Activated naive CD4-positive, alpha-beta T cell treated with anti-CD3 and anti-CD28 coated beads, Interleukin-2, amount 10 ng/mL, durations not matched to agents 7 days and 5 days (primary cell): ENCODE measurements at regions not wholly inside any gene's neighbourhood (a gene's known extent, or its start where the extent isn't known, plus 50 kb on each side); places are given as distances from the start of the nearest gene placed in this dataset.

Source experiments
- CTCF ChIA-PET: fragments of 350-600 bp; sonication (Branson Sonifier 250); formaldehyde crosslinking; loops from one replicate; lab custom pipeline; 2021; ENCODE audit warnings: antibody characterized with exemption; lab: Charles Lee
- DNase-seq: peaks from one replicate; pipeline ENCODE4 v3.0.0-alpha.2; 2020
- H3K27ac Mint-ChIP-seq: one replicate; pipeline ENCODE4 v1.8.0; 2021; ENCODE audit warnings: mild to moderate bottlenecking, moderate library complexity, mixed read lengths
- H3K27me3 Mint-ChIP-seq: one replicate; pipeline ENCODE4 v1.8.0; 2021; ENCODE audit warnings: mild to moderate bottlenecking, mixed read lengths
- H3K36me3 Mint-ChIP-seq: one replicate; pipeline ENCODE4 v1.8.0; 2021; ENCODE audit warnings: mixed read lengths
- H3K4me1 Mint-ChIP-seq: one replicate; pipeline ENCODE4 v1.8.0; 2021; ENCODE audit warnings: mixed read lengths
- H3K4me3 Mint-ChIP-seq: one replicate; pipeline ENCODE4 v1.8.0; 2021; ENCODE audit warnings: mild to moderate bottlenecking, moderate library complexity, mixed read lengths
- H3K9me3 Mint-ChIP-seq: one replicate; pipeline ENCODE4 v1.8.0; 2021; ENCODE audit warnings: mixed read lengths

- CTCF ChIA-PET: no interaction called here
- Mint-ChIP-seq H3K27me3 (no peaks in the 10 kb centered on the region), H3K4me3 (no peak overlapping the region), H3K4me1 (no peaks in the 10 kb centered on the region), H3K36me3 (no peaks in the 10 kb centered on the region), H3K27ac (no peak overlapping the region), H3K9me3 (peaks cover 8% of the 10 kb centered on the region)
- no peak for DNase-seq
These were observed 479.7 kb upstream of the TBX3 start for GRCh38 chr12:115163710-115164109.

GRCh38 chr12:115160271-115161128, 476.5 kb upstream of the TBX3 start:
- DNase-seq: no peak
- Mint-ChIP-seq H3K9me3 (no peaks in the 10 kb centered on the region), H3K36me3 (no peaks in the 10 kb centered on the region), H3K27me3 (no peaks in the 10 kb centered on the region), H3K4me3 (no peak overlapping the region), H3K4me1 (no peaks in the 10 kb centered on the region), H3K27ac (no peak overlapping the region)
- CTCF ChIA-PET: no interaction called here

GRCh38 chr12:115158816-115159215, 474.8 kb upstream of the TBX3 start:
- Mint-ChIP-seq H3K27ac (no peak overlapping the region), H3K27me3 (no peaks in the 10 kb centered on the region), H3K9me3 (peaks cover 3% of the 10 kb centered on the region), H3K4me3 (no peak overlapping the region), H3K4me1 (no peaks in the 10 kb centered on the region), H3K36me3 (no peaks in the 10 kb centered on the region)
- CTCF ChIA-PET: no interaction called here
- DNase-seq: no peak

GRCh38 chr12:115155665-115156645, 472.0 kb upstream of the TBX3 start:
- Mint-ChIP-seq H3K4me1 (no peaks in the 10 kb centered on the region), H3K27ac (no peak overlapping the region)

GRCh38 chr12:115149685-115150378, 465.9 kb upstream of the TBX3 start:
- peaks cover 15% of the 10 kb centered on the region for H3K9me3 Mint-ChIP-seq
- DNase-seq: no peak
- H3K27ac Mint-ChIP-seq: no peak overlapping the region
- no peak overlapping the region for H3K4me3 Mint-ChIP-seq
- CTCF ChIA-PET: no interaction called here
- H3K4me1 Mint-ChIP-seq: no peaks in the 10 kb centered on the region
- H3K27me3 Mint-ChIP-seq: no peaks in the 10 kb centered on the region
- no peaks in the 10 kb centered on the region for H3K36me3 Mint-ChIP-seq

More at GRCh38 chr12:115155665-115156645, 472.0 kb upstream of the TBX3 start:
- H3K36me3 Mint-ChIP-seq: no peaks in the 10 kb centered on the region
- CTCF ChIA-PET: no interaction called here
- peaks cover 7% of the 10 kb centered on the region for H3K9me3 Mint-ChIP-seq
- DNase-seq: no peak
- no peak overlapping the region for H3K4me3 Mint-ChIP-seq
- H3K27me3 Mint-ChIP-seq: no peaks in the 10 kb centered on the region

- H3K27ac Mint-ChIP-seq: no peak overlapping the region
- peaks cover 17% of the 10 kb centered on the region for H3K9me3 Mint-ChIP-seq
- no peaks in the 10 kb centered on the region for H3K4me1 Mint-ChIP-seq
- CTCF ChIA-PET: no interaction called here
- no peaks in the 10 kb centered on the region for H3K27me3 Mint-ChIP-seq
- DNase-seq: no peak
- H3K4me3 Mint-ChIP-seq: no peak overlapping the region
- no peaks in the 10 kb centered on the region for H3K36me3 Mint-ChIP-seq
These were observed 465.3 kb upstream of the TBX3 start for GRCh38 chr12:115149279-115149678.

- Mint-ChIP-seq H3K27ac (no peak overlapping the region), H3K4me1 (no peaks in the 10 kb centered on the region), H3K36me3 (no peaks in the 10 kb centered on the region), H3K4me3 (no peak overlapping the region), H3K27me3 (no peaks in the 10 kb centered on the region), H3K9me3 (peaks cover 14% of the 10 kb centered on the region)
- CTCF ChIA-PET: no interaction called here
- no peak for DNase-seq
These were observed 463.9 kb upstream of the TBX3 start for GRCh38 chr12:115147916-115148315.

- H3K9me3 Mint-ChIP-seq: peaks cover 14% of the 10 kb centered on the region
- H3K27me3 Mint-ChIP-seq: no peaks in the 10 kb centered on the region
- H3K4me3 Mint-ChIP-seq: no peak overlapping the region
These were observed 462.5 kb upstream of the TBX3 start for GRCh38 chr12:115146453-115146852.

GRCh38 chr12:115144425-115144824, 460.4 kb upstream of the TBX3 start:
- Mint-ChIP-seq H3K4me1 (no peaks in the 10 kb centered on the region), H3K36me3 (no peaks in the 10 kb centered on the region), H3K9me3 (peaks cover 9% of the 10 kb centered on the region), H3K4me3 (no peak overlapping the region), H3K27ac (no peak overlapping the region), H3K27me3 (no peaks in the 10 kb centered on the region)
- no peak for DNase-seq
- CTCF ChIA-PET: no interaction called here

More at GRCh38 chr12:115146453-115146852, 462.5 kb upstream of the TBX3 start:
- CTCF ChIA-PET: no interaction called here
- Mint-ChIP-seq H3K27ac (no peak overlapping the region), H3K4me1 (no peaks in the 10 kb centered on the region), H3K36me3 (no peaks in the 10 kb centered on the region)
- no peak for DNase-seq

GRCh38 chr12:115140981-115141655, 457.1 kb upstream of the TBX3 start:
- Mint-ChIP-seq H3K27ac (no peak overlapping the region), H3K4me1 (no peaks in the 10 kb centered on the region)

GRCh38 chr12:115137812-115138521, 454.0 kb upstream of the TBX3 start:
- CTCF ChIA-PET: no interaction called here
- Mint-ChIP-seq H3K27me3 (no peaks in the 10 kb centered on the region), H3K4me1 (no peaks in the 10 kb centered on the region), H3K9me3 (peaks cover 9% of the 10 kb centered on the region), H3K36me3 (no peaks in the 10 kb centered on the region), H3K4me3 (no peak overlapping the region), H3K27ac (no peak overlapping the region)
- no peak for DNase-seq

More at GRCh38 chr12:115140981-115141655, 457.1 kb upstream of the TBX3 start:
- H3K4me3 Mint-ChIP-seq: no peak overlapping the region
- H3K36me3 Mint-ChIP-seq: no peaks in the 10 kb centered on the region
- CTCF ChIA-PET: no interaction called here
- no peak for DNase-seq
- H3K9me3 Mint-ChIP-seq: peaks cover 13% of the 10 kb centered on the region
- H3K27me3 Mint-ChIP-seq: no peaks in the 10 kb centered on the region

- no peak for DNase-seq
- CTCF ChIA-PET: no interaction called here
- H3K9me3 Mint-ChIP-seq: peaks cover 9% of the 10 kb centered on the region
- no peaks in the 10 kb centered on the region for H3K4me1 Mint-ChIP-seq
- no peak overlapping the region for H3K4me3 Mint-ChIP-seq
- H3K36me3 Mint-ChIP-seq: no peaks in the 10 kb centered on the region
- H3K27ac Mint-ChIP-seq: no peak overlapping the region
- H3K27me3 Mint-ChIP-seq: no peaks in the 10 kb centered on the region
These were observed 451.8 kb upstream of the TBX3 start for GRCh38 chr12:115135800-115136211.

- H3K27me3 Mint-ChIP-seq: no peaks in the 10 kb centered on the region
- CTCF ChIA-PET: no interaction called here
- no peak for DNase-seq
- H3K4me1 Mint-ChIP-seq: no peaks in the 10 kb centered on the region
- H3K27ac Mint-ChIP-seq: no peak overlapping the region
- H3K36me3 Mint-ChIP-seq: no peaks in the 10 kb centered on the region
- peaks cover 9% of the 10 kb centered on the region for H3K9me3 Mint-ChIP-seq
- no peak overlapping the region for H3K4me3 Mint-ChIP-seq
These were observed 450.3 kb upstream of the TBX3 start for GRCh38 chr12:115134298-115134697.
